ENCODE measurements at regions not wholly inside any gene's neighbourhood (a gene's known extent, or its start where the extent isn't known, plus 50 kb on each side); places are given as distances from the start of the nearest gene placed in this dataset.

DNA sequence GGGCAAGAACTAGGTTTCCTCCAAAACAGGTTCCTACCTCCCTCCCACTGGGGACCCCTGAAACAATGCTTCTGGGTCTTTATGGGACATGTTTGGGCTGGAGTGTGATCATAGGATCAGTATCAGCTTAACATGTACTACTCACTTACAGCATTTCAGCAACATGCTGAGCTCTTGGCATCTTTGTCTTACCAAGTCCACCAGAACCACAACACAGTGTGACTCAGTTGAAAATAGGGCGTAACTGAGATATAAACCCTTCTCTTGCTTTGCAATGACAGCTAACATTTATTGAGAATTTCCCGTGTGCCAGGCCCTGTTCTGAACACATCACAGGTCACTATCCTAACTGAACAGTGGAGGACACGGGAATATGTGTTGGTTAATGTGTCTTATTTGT, 218.5 kb upstream of the LNX1 start:
- no peak for ATAC-seq

DNA sequence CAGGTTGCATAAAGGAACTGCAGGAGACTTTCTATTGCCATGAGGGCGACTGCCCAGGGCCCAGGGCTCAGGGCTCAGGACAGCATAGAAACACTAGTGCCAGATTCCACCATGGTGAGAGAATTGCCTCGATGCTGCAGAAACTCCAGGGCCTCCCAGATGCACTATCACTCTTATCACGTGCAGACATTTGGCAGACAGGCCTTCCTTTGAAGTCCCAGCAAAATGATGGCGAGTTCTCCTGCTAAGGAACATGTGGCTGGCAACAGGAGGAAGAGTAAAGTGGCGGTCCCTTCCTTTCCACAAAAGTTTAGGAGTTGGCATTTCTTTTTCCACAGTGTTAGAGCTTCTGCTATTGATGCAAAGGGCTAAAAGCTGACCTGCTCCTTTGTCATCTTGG, 214.0 kb upstream of the LNX1 start:
- ATAC-seq, result no peak

DNA sequence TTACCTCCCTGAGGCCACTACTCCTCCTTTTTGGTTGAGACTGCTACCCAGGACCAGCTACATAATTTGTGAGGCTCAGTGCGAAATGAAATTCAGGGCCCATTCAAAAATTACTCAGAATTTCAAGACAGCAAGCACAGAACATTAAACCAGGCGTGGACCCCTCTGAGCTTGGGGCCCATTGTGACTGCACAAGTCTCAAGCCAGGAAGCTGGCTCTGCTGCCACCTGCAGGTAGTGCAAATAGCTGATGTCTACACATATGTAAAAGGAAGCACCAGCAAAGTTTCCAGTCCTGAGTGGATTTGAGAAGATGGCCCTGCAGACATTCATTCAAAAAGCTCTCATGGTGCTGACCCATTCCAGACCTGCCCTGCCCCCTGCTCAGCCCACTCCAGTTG, 213.4 kb upstream of the LNX1 start:
- ATAC-seq, result no peak

DNA sequence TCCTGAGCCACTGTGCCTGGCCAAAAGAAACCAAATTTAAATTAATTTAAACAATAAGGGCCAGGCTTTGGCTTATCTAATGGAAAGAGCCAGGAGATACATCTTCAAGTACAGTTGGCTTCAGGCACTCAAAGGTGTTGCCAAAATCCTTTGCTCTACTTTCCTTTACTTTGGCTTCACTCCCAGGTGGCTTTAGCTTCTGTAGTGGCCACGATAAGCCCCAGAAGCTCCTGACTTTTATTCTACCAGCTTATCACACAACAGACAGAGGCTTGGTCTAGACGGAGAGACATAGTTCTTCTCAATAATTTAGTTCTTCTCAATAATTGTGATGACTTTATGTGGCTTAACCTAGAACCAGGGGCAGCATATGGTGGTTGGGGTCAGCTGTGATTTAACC, 211.2 kb upstream of the LNX1 start:
- no peak for ATAC-seq

DNA sequence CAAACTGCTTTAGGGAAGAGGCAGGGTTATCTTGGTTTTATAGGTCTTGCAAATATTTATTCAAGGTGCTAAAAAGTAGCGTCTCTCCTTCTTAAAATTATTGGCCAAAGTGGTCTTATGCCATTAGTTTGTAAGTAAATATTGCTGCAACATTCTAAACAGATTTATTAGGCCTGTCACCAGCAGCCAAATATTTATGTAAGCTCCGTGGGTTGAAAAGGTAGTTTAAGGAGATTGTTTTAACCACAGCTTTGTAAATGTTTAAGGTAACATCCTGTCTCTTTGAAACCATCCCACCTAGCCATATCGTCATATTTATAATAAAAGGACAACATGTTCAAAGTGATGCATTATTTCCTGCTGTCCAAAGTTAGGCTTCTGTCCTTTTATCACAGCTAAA, 210.1 kb upstream of the LNX1 start:
- no peak for ATAC-seq

DNA sequence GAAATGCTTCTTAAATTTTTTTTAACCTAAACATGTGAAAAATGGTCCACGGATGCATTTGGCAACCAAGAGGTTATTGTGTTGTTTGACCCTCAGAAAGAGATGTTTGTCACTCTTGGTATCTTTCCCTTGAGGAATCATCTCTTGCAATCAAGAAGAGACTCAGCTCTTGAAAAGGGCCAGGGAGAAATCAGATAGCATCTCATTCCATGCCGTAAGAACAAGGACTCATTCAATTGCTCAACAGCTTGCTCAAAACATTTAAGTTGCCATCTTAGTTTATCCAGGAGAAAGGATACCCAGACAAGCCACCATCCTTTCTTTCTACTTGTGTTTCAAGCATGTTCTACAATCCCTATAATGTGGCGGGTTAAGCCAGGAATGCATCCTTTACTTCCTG, 209.5 kb upstream of the LNX1 start:
- ATAC-seq, result no peak

DNA sequence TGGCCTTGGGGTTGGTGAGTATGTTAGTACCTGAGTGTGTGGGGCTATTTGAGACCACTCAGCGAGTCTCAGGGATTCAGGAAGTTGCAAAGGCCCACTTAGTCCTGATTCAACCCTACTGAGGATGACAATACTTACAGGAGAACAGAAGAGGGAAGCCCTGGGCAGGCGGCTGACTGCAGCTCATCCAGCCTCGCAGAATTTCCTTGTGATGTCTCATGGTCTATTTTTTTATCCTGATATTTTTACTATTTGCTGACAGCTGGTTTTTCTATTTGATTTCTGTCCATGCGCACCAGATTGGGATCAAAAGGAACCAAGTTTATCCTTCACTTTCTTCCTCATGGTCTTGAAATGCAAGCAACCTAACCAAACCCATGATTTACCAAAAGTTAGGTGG, 201.8 kb upstream of the LNX1 start:
- ATAC-seq, result no peak

DNA sequence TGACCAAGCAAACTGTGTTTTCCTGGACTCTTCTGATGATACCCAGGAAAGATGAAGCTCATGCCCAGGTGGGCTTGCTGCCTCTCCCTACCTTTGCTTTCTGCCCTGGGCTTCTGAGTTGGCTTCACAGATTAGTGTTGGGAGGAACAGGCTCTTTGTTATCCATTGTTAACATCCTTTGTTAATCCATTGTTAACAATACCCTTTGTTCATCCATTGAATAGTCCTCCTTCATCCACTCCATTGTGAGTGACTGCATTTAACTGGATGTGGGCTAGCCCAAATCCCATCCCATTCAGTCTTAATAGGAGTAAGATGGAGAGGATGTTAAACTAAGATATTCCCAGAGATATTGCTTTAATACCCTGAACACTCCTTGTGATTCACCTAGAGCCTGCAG, 199.0 kb upstream of the LNX1 start:
- no peak for ATAC-seq

DNA sequence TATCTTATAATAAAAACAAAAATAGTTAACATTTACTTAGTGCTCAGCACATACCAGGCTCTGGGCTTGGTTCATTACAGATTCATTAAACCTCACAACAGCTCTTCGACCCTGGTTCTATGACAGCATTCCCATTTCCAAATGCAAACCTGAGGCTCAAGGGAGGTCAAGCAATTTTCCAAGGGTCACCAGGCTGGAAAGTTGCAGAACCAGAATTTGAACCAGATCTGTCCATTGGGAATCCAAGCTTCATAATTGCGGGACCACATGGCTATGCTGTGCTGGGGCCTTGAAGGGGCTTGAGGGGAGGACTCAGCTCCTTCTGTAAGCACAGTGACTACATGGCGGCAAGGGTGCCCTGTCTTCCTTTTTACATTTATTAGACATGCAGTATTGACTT, 197.3 kb upstream of the LNX1 start:
- ATAC-seq, result no peak

DNA sequence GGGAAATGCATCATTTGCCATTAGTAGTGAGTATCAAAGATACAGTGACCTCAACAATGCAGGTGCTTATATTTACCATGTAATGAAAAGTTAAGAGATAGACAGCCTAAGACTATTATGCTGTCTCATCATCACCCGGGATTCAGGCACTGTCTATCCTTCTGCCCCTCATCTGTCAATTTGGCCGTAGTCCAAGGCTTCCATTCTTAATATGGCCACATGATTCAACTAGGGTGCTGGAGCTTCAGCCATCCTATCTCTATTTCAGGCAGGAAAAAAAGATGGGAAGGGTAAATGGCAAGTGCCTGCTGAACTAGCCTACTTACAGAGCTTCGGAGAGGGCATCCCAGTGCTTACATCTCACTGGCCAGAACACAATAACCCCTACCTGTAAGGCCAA, 196.7 kb upstream of the LNX1 start:
- no peak for ATAC-seq

DNA sequence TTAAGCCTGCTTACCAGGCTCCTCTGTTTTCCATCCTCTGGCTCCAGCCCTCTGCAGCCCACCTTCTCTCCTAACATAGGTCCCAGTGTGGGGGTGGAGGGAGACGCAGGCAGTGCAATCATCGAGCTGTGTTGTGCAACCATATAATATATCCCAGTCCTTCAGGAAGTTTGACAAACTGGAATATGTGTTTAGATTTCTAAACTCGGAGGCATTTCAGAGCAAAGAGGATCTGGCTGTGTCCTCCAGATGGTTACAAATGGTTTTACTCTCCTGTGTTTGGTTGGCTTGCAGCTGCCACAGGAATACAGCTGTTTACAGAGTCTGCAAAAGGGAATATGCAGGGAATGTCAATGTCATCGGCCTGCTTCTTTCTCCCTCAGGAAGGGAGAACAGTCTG, 195.3 kb upstream of the LNX1 start:
- no peak for ATAC-seq

DNA sequence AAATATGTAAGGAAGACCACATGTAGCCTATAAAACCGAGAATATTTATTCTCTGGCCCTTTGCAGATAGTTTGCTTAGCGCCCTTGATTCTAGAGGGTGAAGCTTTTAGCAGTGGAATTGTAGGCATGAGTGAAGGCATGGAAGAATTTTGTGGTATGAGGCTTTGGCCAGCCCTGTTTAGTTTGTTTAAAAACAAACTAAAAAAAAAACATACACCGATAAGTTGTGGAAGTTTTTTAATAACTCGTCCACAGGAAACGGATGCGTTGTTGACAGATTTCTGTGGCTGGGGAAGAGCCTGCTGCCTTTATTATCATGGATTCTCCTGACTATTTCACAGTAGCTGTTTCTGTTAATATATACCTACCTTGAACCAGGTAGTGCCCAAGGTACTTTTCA, 194.7 kb upstream of the LNX1 start:
- no peak for ATAC-seq

DNA sequence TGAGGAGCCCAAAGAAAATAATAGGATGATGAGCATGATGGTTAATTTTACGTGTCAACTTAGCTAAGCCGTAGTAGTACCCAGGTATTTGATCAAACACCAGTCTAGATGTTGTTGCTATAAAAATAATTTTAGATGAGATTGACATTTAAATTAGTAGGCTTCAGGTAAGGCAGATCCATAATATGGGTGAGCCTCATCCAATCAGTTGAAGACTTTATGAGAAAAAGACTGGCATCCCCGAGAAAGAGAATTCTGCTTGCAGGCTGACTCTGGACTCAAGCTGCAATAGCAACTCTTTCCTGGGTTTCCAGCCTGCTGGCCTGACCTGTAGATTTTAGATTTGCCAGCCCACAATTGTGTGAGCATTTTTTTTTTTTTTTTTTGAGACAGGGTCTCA, 192.8 kb upstream of the LNX1 start:
- ATAC-seq, result no peak

DNA sequence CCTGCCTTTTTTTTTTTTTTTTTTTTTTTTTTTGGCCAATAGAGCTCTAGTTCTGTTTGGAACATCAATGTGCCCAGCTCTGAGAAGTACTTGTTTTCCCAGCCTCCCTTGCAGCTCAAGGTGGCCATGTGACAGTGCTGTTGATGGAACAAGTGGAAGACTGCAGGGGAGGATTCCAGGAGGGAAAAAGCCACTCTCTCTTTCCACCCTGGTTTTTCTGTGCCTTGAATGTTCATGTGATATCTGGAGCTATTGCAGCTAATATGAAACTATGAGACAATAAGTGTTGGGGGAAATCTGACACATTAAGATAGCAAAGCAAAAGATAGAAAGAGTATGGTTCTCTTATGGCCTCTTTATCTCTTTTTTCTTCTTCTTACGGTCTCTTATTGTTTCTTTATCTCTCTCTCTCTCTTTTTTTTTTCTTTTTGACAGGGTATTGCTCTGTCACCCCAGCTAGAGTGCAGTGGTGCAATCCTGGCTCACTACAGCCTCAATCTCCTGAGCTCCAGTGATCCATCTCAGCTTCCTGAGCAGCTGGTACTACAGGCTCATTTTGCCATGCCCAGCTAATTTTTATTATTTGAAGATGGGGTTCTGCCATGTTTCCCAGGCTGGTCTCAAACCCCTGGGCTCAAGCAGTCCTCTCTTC, 192.0 kb upstream of the LNX1 start:
- no peak for ATAC-seq

DNA sequence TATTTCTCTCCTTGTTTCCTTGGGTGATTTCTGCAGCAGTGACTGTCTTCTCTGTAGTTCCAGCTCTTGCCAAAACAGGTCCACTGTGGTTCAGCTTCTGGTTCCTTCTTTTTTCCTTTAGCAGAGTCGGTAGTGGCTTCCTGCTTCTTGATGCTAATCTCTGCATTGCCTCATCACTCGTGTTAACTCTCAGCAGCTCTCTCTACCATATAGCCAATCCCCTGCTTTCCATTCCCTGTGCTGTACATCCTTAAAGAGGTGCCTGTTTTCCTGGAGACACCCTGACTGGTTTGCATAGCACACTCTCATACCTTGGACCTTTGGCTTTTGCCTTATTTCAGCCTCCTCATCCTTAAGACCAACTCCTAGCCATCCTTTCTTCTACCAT, 191.2 kb upstream of the LNX1 start:
- ATAC-seq, result no peak

DNA sequence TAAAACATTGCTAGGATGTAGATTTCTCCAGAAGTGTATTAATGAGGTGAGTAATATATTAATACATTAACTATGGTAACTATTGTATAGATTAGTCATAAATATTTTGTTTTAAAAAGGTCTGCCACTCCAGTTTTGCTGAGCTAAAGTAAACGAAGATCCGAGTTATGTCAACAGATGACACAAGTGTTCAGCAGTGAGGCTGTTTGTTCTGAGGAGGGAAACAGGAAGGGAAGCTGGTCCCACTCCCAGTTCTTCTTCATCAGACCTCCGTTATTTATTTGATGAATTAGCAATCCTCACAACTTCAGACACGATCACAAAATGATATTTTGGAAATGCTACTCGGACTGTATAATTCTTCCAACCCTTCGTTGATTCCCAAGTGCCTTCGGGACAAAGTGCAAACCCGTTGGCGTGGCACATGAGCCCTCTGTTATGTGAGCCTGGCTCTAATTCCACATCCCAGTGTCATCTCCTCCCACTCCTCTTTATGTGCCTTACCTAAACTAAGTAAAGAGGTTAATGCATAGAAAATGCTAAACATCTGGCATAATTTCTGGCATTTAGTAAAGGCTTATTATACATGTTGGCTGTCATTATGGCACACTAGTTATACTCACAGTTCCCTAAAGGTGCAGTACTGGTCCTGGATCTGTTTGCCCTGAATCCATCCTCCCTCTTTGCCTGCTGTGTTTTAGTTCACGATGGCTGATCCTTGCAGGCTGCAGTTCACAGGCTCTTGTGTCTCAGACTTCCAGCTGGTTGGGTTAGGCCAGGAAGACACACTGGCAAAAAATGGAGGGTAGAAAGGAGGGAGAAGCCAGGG, 190.6 kb upstream of the LNX1 start:
- no peak for ATAC-seq

DNA sequence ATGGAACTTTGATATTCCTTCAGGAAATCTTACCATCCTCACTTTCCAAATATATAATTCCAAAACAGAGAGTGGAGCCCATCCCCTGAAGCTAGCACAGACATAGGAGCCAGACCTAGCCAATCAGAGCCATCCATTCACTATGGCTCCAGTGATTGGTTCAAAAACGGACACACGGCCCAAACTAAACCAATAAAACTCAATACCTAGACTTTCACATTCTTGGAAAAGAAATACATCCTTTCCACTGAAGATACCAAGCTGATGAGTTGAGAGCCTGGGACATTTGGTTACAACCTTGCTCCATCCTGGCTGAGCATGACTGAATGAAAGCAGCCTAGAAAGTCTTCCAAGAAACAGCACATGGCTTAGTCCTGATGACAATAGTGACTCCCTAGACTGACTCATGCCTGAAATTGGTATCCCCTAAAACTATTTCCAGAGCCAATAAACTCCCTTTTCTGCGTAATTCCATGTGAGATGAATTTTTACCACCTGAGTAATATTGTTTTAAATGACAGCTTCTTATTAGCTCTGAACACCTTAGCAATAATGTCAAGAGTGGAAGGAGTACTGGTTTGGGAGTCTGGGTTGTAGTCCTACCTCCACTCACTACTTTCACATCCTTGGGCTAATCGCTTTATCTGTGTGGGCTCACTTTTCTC, 189.6 kb upstream of the LNX1 start:
- no peak for ATAC-seq

DNA sequence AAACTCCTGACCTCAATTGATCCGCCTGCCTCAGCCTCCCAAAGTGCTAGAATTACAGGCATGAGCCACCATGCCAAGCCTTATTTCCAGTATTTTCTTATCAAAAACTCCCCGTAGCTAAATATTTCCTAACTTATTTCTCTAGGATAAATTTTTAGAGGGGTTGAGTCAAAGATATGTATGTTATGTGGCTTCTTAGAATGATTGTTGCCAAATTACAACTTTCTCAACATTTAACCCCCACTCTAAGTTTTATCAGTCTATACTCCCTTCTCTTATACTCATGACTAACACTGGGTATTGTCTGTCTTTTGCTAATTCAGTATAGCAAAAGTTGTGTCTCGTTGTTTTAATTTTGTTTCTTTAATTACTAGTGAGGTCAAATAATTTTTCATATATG, 187.7 kb upstream of the LNX1 start:
- no peak for ATAC-seq

DNA sequence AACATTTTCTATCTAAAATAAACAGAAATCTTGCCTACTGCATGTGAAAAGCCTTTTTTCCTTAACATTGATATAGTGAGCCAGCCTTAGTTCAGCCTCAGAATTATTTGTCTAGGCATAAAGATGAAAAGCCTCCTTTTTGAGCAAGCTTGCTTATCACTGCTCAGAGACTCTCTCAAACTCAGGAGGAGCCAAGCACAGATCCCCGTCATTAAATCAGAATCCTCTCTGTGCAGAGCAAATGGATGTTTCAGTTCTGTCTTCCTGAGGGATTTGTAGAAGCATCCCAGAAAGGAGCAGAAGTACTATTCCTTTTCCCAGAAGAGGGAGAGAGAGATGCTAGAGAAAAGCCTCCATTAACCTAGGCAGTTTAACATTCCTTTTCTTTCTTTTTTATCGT, 186.9 kb upstream of the LNX1 start:
- no peak for ATAC-seq

DNA sequence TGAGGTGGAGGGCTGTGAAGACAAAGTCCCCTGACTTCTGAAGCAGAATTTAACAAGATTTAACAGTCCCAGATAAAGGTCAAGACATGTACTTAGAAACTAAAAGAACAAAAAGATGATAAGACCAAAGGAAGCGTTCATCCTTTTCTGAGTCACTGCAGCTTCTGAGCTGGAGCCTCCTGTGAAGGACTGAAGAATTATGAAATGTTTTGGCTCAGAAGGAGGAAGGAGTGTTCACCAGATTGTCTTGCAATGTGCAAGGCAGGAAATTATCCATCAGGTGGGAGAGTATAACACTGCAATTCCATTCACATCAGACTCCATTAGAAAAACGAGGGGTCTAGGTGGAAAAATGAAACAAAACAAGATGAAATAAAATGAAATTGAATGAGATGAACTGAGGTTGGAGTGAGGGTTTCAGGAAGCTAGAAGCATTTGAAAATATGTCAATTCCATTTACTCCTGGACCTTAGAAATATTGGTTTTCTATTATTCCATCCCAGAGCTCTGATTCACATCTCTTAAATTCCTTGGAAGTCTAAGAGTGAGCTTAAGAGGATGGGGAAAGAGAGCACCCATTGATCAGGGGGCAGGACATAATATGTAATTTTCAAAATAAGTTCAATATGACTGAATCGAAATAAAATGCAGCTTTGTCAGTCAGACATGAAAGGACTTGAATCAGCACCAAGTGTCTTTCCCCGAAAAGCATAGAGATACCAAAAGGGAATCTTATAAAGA, 186.1 kb upstream of the LNX1 start:
- no peak for ATAC-seq

DNA sequence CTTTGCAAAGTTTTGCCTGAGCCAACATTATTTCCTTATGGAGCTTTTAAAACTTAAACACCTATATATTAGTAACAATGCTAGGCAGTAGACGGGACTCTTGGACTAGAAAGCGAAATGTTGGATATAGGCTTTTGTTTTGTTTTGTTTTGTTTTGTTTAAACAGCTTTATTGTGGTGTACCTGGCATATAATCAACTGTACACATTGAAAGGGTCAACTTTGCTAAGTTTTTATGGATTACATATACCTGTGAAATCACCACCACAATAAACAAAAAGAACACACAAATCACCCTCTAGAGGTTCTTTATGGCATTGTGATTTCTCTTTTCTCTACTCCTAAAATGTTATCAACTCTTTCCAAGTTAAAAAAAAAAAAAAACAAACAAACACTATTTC, 184.9 kb upstream of the LNX1 start:
- ATAC-seq, result no peak

DNA sequence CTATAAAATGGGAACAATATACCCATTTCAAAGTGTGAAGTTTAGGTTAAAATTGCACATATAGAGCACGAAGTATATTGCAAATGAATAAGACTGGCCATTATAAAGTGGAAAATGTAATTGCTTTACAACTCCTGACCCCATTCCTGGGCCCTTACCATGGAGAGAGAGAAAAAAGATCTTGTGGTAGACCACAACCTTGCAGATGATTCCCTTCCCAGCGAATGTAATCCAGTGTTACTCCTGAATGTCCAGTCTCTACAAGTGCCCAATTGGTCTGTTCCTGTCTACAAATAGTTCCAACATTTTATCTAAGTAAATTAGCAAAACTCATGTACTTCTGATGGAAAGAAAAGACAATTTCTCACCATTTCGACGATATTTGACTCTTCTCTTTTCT, 184.1 kb upstream of the LNX1 start:
- ATAC-seq, result no peak

DNA sequence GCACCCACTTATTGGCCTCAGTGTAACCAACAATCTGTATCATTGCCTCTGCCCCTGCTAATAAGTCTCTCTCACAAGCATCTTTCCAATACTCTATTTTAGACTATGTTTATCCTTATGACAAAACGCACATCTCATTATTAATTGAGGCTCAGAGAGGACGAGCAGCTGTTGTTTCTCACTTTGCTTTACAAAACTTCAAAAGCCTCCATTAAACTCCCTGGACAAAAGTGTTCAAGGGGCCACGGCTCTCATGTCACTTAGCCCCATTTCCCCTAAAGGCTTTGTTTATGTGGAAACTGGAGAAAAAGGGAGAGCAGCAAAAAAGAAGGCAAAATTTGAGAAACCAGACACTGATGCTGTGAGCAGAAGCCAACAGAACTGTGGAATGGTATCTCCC, 180.0 kb upstream of the LNX1 start:
- no peak for ATAC-seq

DNA sequence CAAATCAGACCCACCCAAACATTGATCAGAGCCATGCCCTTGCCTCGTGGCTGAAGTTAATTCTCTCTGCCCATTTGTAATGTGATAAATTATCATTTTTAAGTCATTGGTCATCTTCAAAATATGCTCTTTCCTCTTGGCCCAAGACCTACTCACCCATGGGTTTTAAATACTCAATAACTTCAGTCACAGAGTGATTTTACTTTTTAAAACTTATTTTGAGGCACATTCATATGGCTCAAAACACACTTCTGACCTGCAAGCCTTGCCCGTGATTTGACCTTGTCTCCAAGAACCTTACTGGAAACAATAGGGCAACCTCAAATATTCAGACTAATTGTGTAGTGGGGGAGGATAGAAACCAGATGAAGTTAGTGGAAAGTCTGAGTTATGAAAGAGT, 176.2 kb upstream of the LNX1 start:
- ATAC-seq, result no peak
